Glutamatergic neuron (in vitro differentiated cells): ENCODE measurements at regions not wholly inside any gene's neighbourhood (a gene's known extent, or its start where the extent isn't known, plus 50 kb on each side); places are given as distances from the start of the nearest gene placed in this dataset.

Experiments
- DNase-seq: peaks from one replicate; pipeline ENCODE4 v3.0.0; 2022
- H3K27ac Mint-ChIP-seq: one replicate; pipeline ENCODE4 v1.8.0; 2020; ENCODE audit warnings: mild to moderate bottlenecking, mixed read lengths, inconsistent platforms; ENCODE audit not compliant: unreplicated experiment
- H3K27me3 Mint-ChIP-seq: one replicate; pipeline ENCODE4 v1.8.0; 2020; ENCODE audit warnings: mild to moderate bottlenecking, moderate library complexity, mixed read lengths, inconsistent platforms; ENCODE audit not compliant: unreplicated experiment
- H3K36me3 Mint-ChIP-seq: one replicate; pipeline ENCODE4 v1.8.0; 2020; ENCODE audit warnings: mild to moderate bottlenecking, mixed read lengths, inconsistent platforms; ENCODE audit not compliant: unreplicated experiment
- H3K4me1 Mint-ChIP-seq: one replicate; pipeline ENCODE4 v1.8.0; 2020; ENCODE audit warnings: mild to moderate bottlenecking, low read depth, mixed read lengths, inconsistent platforms; ENCODE audit not compliant: unreplicated experiment
- H3K4me3 Mint-ChIP-seq: one replicate; pipeline ENCODE4 v1.8.0; 2020; ENCODE audit warnings: mild to moderate bottlenecking, mixed read lengths, inconsistent platforms; ENCODE audit not compliant: unreplicated experiment
- H3K9me3 Mint-ChIP-seq: one replicate; pipeline ENCODE4 v1.8.0; 2020; ENCODE audit warnings: mild to moderate bottlenecking, moderate library complexity, mixed read lengths, inconsistent platforms; ENCODE audit not compliant: unreplicated experiment
- CTCF ChIP-seq: fragments of 200-600 bp; sonication (generic); IDR thresholded peaks from one replicate; pipeline ENCODE4 v1.5.0; 2021; ENCODE audit not compliant: partially characterized antibody, unreplicated experiment

- no peak overlapping the region for H3K4me3 Mint-ChIP-seq
- H3K36me3 Mint-ChIP-seq = peaks cover 3% of the 10 kb centered on the region
- no peak for TF ChIP-seq CTCF
- no peak overlapping the region for H3K27ac Mint-ChIP-seq
- H3K4me1 Mint-ChIP-seq = peaks cover 6% of the 10 kb centered on the region
- H3K27me3 Mint-ChIP-seq = no peaks in the 10 kb centered on the region
- no peak for DNase-seq
- H3K9me3 Mint-ChIP-seq = no peaks in the 10 kb centered on the region
Measured at GRCh38 chr3:177878192-177878591, 658.0 kb upstream of the KCNMB2 start.

GRCh38 chr3:177878957-177879356 lies 657.3 kb upstream of the KCNMB2 start:
- Mint-ChIP-seq H3K27me3 (no peaks in the 10 kb centered on the region), H3K9me3 (peaks cover 2% of the 10 kb centered on the region), H3K27ac (no peak overlapping the region), H3K36me3 (peaks cover 3% of the 10 kb centered on the region), H3K4me3 (no peak overlapping the region), H3K4me1 (peaks cover 7% of the 10 kb centered on the region)
- TF ChIP-seq CTCF = no peak
- DNase-seq = no peak

GRCh38 chr3:177881351-177881750 lies 654.9 kb upstream of the KCNMB2 start:
- Mint-ChIP-seq H3K27me3 (no peaks in the 10 kb centered on the region), H3K4me1 (peaks cover 3% of the 10 kb centered on the region), H3K36me3 (peaks cover 3% of the 10 kb centered on the region), H3K9me3 (peaks cover 3% of the 10 kb centered on the region), H3K4me3 (no peak overlapping the region), H3K27ac (no peak overlapping the region)
- no peak for DNase-seq
- no peak for TF ChIP-seq CTCF

GRCh38 chr3:177882124-177882648 lies 654.0 kb upstream of the KCNMB2 start:
- H3K4me3 Mint-ChIP-seq = no peak overlapping the region
- no peaks in the 10 kb centered on the region for H3K27me3 Mint-ChIP-seq

More at GRCh38 chr3:177882124-177882648, 654.0 kb upstream of the KCNMB2 start:
- DNase-seq = no peak
- H3K36me3 Mint-ChIP-seq = peaks cover 3% of the 10 kb centered on the region
- TF ChIP-seq CTCF = no peak
- peaks cover 3% of the 10 kb centered on the region for H3K9me3 Mint-ChIP-seq
- peaks cover 3% of the 10 kb centered on the region for H3K4me1 Mint-ChIP-seq
- no peak overlapping the region for H3K27ac Mint-ChIP-seq
